ENCODE measurements at regions not wholly inside any gene's neighbourhood (a gene's known extent, or its start where the extent isn't known, plus 50 kb on each side); places are given as distances from the start of the nearest gene placed in this dataset.

- TF ChIP-seq CTCF (IDR thresholded peaks at IDR 0.05) (no peak), SMC3 (IDR thresholded peaks at IDR 0.05; ENCODE audit: low read depth, low read length) (no peak), GABPA (IDR thresholded peaks at IDR 0.05; ENCODE audit: low read depth) (no peak), USF2 (IDR thresholded peaks at IDR 0.05; ENCODE audit: borderline replicate concordance, low read depth, low read length) (no peak), JUND (IDR thresholded peaks at IDR 0.05) (no peak), YY1 (IDR thresholded peaks at IDR 0.05; ENCODE audit: low read depth) (no peak)
Observed at GRCh38 chr15:101561584-101561906, 72.0 kb upstream of the PCSK6 start.

All from SK-N-SH (cell line).